ENCODE measurements at regions not wholly inside any gene's neighbourhood (a gene's known extent, or its start where the extent isn't known, plus 50 kb on each side); places are given as distances from the start of the nearest gene placed in this dataset.

GRCh38 chr12:38016602-38017001 is 300.0 kb upstream of the ALG10B start:
- Histone ChIP-seq H3F3A (ENCODE audit: control insufficient read depth, insufficient read depth) (no peaks in the 10 kb centered on the region), H3K79me2 (ENCODE audit: control insufficient read depth, low read length) (no peaks in the 10 kb centered on the region), H3K4me2 (ENCODE audit: low read length) (no peak overlapping the region), H3K9me3 (ENCODE audit: control insufficient read depth, insufficient read depth, low read length) (peaks cover 3% of the 10 kb centered on the region; the same call in 1 of the 2 replicates), H3K27me3 (ENCODE audit: control insufficient read depth, low read length) (no peaks in the 10 kb centered on the region), H3K36me3 (ENCODE audit: control insufficient read depth, low read length) (no peaks in the 10 kb centered on the region), H3K4me3 (ENCODE audit: low read length) (no peak overlapping the region), H4K20me1 (ENCODE audit: control insufficient read depth, insufficient read depth, low read depth, low read length) (no peaks in the 10 kb centered on the region), H3K4me1 (ENCODE audit: control insufficient read depth, low read length) (no peaks in the 10 kb centered on the region), H3K9me2 (replicated peaks; ENCODE audit: control insufficient read depth, low read length) (no peaks in the 10 kb centered on the region), H3K27ac (ENCODE audit: low read depth, low read length) (no peak overlapping the region)
- TF ChIP-seq EZH2phosphoT487 (IDR thresholded peaks at IDR 0.05; ENCODE audit: borderline replicate concordance, low read length) (no peak), CTCF (IDR thresholded peaks at IDR 0.05; ENCODE audit: low read depth, low read length, poor library complexity, severe bottlenecking) (no peak)

GRCh38 chr12:38025916-38026315 is 290.7 kb upstream of the ALG10B start:
- no peaks in the 10 kb centered on the region for H3K4me1 ChIP-seq (ENCODE audit: control insufficient read depth, low read length)
- H3K79me2 ChIP-seq (ENCODE audit: control insufficient read depth, low read length), result no peaks in the 10 kb centered on the region
- TF ChIP-seq EZH2phosphoT487 (IDR thresholded peaks at IDR 0.05; ENCODE audit: borderline replicate concordance, low read length) (no peak), CTCF (IDR thresholded peaks at IDR 0.05; ENCODE audit: low read depth, low read length, poor library complexity, severe bottlenecking) (no peak)
- H3K27me3 ChIP-seq (ENCODE audit: control insufficient read depth, low read length), result no peaks in the 10 kb centered on the region
- no peak overlapping the region for H3K27ac ChIP-seq (ENCODE audit: low read depth, low read length)
- no peak overlapping the region for H3K4me2 ChIP-seq (ENCODE audit: low read length)
- H3K9me2 ChIP-seq (replicated peaks; ENCODE audit: control insufficient read depth, low read length), result no peaks in the 10 kb centered on the region
- H3F3A ChIP-seq (ENCODE audit: control insufficient read depth, insufficient read depth), result no peaks in the 10 kb centered on the region
- no peak overlapping the region for H3K4me3 ChIP-seq (ENCODE audit: low read length)
- no peaks in the 10 kb centered on the region for H3K36me3 ChIP-seq (ENCODE audit: control insufficient read depth, low read length)
- H4K20me1 ChIP-seq (ENCODE audit: control insufficient read depth, insufficient read depth, low read depth, low read length), result no peaks in the 10 kb centered on the region
- H3K9me3 ChIP-seq (ENCODE audit: control insufficient read depth, insufficient read depth, low read length), result no peaks in the 10 kb centered on the region

GRCh38 chr12:38053113-38053512 is 263.5 kb upstream of the ALG10B start:
- H3K9me2 ChIP-seq (replicated peaks; ENCODE audit: control insufficient read depth, low read length), result no peaks in the 10 kb centered on the region
- no peaks in the 10 kb centered on the region for H4K20me1 ChIP-seq (ENCODE audit: control insufficient read depth, insufficient read depth, low read depth, low read length)
- no peak overlapping the region for H3K4me2 ChIP-seq (ENCODE audit: low read length)
- H3K27me3 ChIP-seq (ENCODE audit: control insufficient read depth, low read length), result no peaks in the 10 kb centered on the region
- no peaks in the 10 kb centered on the region for H3K79me2 ChIP-seq (ENCODE audit: control insufficient read depth, low read length)
- no peak for TF ChIP-seq CTCF (IDR thresholded peaks at IDR 0.05; ENCODE audit: low read depth, low read length, poor library complexity, severe bottlenecking)
- no peak for TF ChIP-seq EZH2phosphoT487 (IDR thresholded peaks at IDR 0.05; ENCODE audit: borderline replicate concordance, low read length)
- H3K4me1 ChIP-seq (ENCODE audit: control insufficient read depth, low read length), result no peaks in the 10 kb centered on the region
- H3K4me3 ChIP-seq (ENCODE audit: low read length), result no peak overlapping the region
- no peaks in the 10 kb centered on the region for H3F3A ChIP-seq (ENCODE audit: control insufficient read depth, insufficient read depth)
- peaks cover 26% of the 10 kb centered on the region; the same call in 1 of the 2 replicates for H3K9me3 ChIP-seq (ENCODE audit: control insufficient read depth, insufficient read depth, low read length)
- no peaks in the 10 kb centered on the region for H3K36me3 ChIP-seq (ENCODE audit: control insufficient read depth, low read length)
- no peak overlapping the region for H3K27ac ChIP-seq (ENCODE audit: low read depth, low read length)
